Parathyroid adenoma (tissue), 2 donors: ENCODE measurements at regions not wholly inside any gene's neighbourhood (a gene's known extent, or its start where the extent isn't known, plus 50 kb on each side); places are given as distances from the start of the nearest gene placed in this dataset.

ENCODE experiments used
- H2AFZ ChIP-seq: fragments of 300-600 bp; sonication (generic); one replicate; pipeline ENCODE4 v1.7.0; 2017; ENCODE audit warnings: antibody characterized with exemption, mild to moderate bottlenecking
- H3K27ac ChIP-seq: fragments of 300-600 bp; sonication (generic); one replicate; pipeline ENCODE4 v1.7.0; 2017
- H3K27me3 ChIP-seq: fragments of 300-600 bp; sonication (generic); one replicate; pipeline ENCODE4 v1.7.0; 2017; ENCODE audit warnings: low read length; ENCODE audit not compliant: control insufficient read depth, insufficient read depth
- H3K36me3 ChIP-seq: fragments of 300-600 bp; sonication (generic); one replicate; pipeline ENCODE4 v1.7.0; 2017; ENCODE audit warnings: low read length; ENCODE audit not compliant: control insufficient read depth, insufficient read depth
- H3K4me1 ChIP-seq: fragments of 300-600 bp; sonication (generic); one replicate; pipeline ENCODE4 v1.7.0; 2017; ENCODE audit warnings: control low read depth
- H3K4me2 ChIP-seq: fragments of 300-600 bp; sonication (generic); one replicate; pipeline ENCODE4 v1.7.0; 2017; ENCODE audit warnings: low read length
- H3K4me3 ChIP-seq: fragments of 300-600 bp; sonication (generic); one replicate; pipeline ENCODE4 v1.7.0; 2017; ENCODE audit warnings: low read depth, low read length
- H3K79me2 ChIP-seq: fragments of 300-600 bp; sonication (generic); one replicate; pipeline ENCODE4 v1.7.0; 2017; ENCODE audit warnings: control low read depth
- H3K9ac ChIP-seq: fragments of 300-600 bp; sonication (generic); one replicate; pipeline ENCODE4 v1.7.0; 2017; ENCODE audit warnings: mild to moderate bottlenecking
- H3K9me3 ChIP-seq: fragments of 300-600 bp; sonication (generic); one replicate; pipeline ENCODE4 v1.7.0; 2017; ENCODE audit warnings: low read length; ENCODE audit not compliant: control insufficient read depth
- CTCF ChIP-seq: fragments of 300-600 bp; sonication (generic); IDR thresholded peaks from one replicate; pipeline ENCODE4 v1.7.0; 2017; ENCODE audit warnings: antibody characterized with exemption, mild to moderate bottlenecking
- donor health status: primary hyperparathyroidism.

- Histone ChIP-seq H3K27me3 (no peaks in the 10 kb centered on the region), H3K9ac (no peak overlapping the region), H3K36me3 (no peaks in the 10 kb centered on the region), H3K4me2 (no peak overlapping the region), H3K4me1 (no peaks in the 10 kb centered on the region), H3K9me3 (no peaks in the 10 kb centered on the region), H3K4me3 (no peak overlapping the region), H3K27ac (no peak overlapping the region), H2AFZ (no peak overlapping the region), H3K79me2 (no peaks in the 10 kb centered on the region)
- no peak for TF ChIP-seq CTCF
Measured at GRCh38 chr12:58629376-58629775, 290.9 kb downstream of the LRIG3 start.

- H2AFZ ChIP-seq: no peak overlapping the region
- no peak for TF ChIP-seq CTCF
- H3K4me1 ChIP-seq: no peaks in the 10 kb centered on the region
- no peak overlapping the region for H3K9ac ChIP-seq
- H3K36me3 ChIP-seq: no peaks in the 10 kb centered on the region
- H3K4me3 ChIP-seq: no peak overlapping the region
- H3K4me2 ChIP-seq: no peak overlapping the region
- no peaks in the 10 kb centered on the region for H3K27me3 ChIP-seq
- no peaks in the 10 kb centered on the region for H3K79me2 ChIP-seq
- H3K27ac ChIP-seq: no peak overlapping the region
- H3K9me3 ChIP-seq: no peaks in the 10 kb centered on the region
Measured at GRCh38 chr12:58633479-58633878, 286.8 kb downstream of the LRIG3 start.

- H3K36me3 ChIP-seq: no peaks in the 10 kb centered on the region
- no peak overlapping the region for H2AFZ ChIP-seq
- no peak for TF ChIP-seq CTCF
- H3K9me3 ChIP-seq: no peaks in the 10 kb centered on the region
- H3K4me2 ChIP-seq: no peak overlapping the region
- no peaks in the 10 kb centered on the region for H3K27me3 ChIP-seq
- no peak overlapping the region for H3K4me3 ChIP-seq
- no peaks in the 10 kb centered on the region for H3K79me2 ChIP-seq
- no peaks in the 10 kb centered on the region for H3K4me1 ChIP-seq
- no peak overlapping the region for H3K9ac ChIP-seq
- H3K27ac ChIP-seq: no peak overlapping the region
Measured at GRCh38 chr12:58639318-58639934, 280.9 kb downstream of the LRIG3 start.

GRCh38 chr12:58640314-58640713, 280.0 kb downstream of the LRIG3 start:
- Histone ChIP-seq H3K27me3 (no peaks in the 10 kb centered on the region), H3K27ac (no peak overlapping the region), H3K9ac (no peak overlapping the region), H3K79me2 (no peaks in the 10 kb centered on the region), H3K4me1 (no peaks in the 10 kb centered on the region), H3K4me2 (no peak overlapping the region), H3K9me3 (no peaks in the 10 kb centered on the region), H3K36me3 (no peaks in the 10 kb centered on the region), H3K4me3 (no peak overlapping the region), H2AFZ (no peak overlapping the region)
- no peak for TF ChIP-seq CTCF

- Histone ChIP-seq H3K4me1 (no peaks in the 10 kb centered on the region), H3K79me2 (no peaks in the 10 kb centered on the region), H3K4me2 (no peak overlapping the region), H3K36me3 (no peaks in the 10 kb centered on the region), H3K9ac (no peak overlapping the region), H3K9me3 (no peaks in the 10 kb centered on the region), H2AFZ (no peak overlapping the region), H3K27ac (no peak overlapping the region), H3K4me3 (no peak overlapping the region), H3K27me3 (no peaks in the 10 kb centered on the region)
- TF ChIP-seq CTCF: no peak
Measured at GRCh38 chr12:58645946-58646345, 274.4 kb downstream of the LRIG3 start.
